ENCODE measurements at regions not wholly inside any gene's neighbourhood (a gene's known extent, or its start where the extent isn't known, plus 50 kb on each side); places are given as distances from the start of the nearest gene placed in this dataset.
"Not testable (repeated sequence)": the region's sequence is repeated elsewhere in the genome, so short reads cannot be mapped to it uniquely, and the experiment has no call there.

- Histone ChIP-seq H3K9ac (ENCODE audit: low read depth, low read length) (no peak overlapping the region), H3K9me3 (ENCODE audit: control insufficient read depth, insufficient read depth, low read length) (no peaks in the 10 kb centered on the region), H3K36me3 (ENCODE audit: insufficient read depth, low read length) (no peaks in the 10 kb centered on the region), H3K4me1 (ENCODE audit: insufficient read depth, low read length) (no peaks in the 10 kb centered on the region)
These were observed 340.9 kb upstream of the IRAK1BP1 start for GRCh38 chr6:78526432-78526831.

- Histone ChIP-seq H3K36me3 (ENCODE audit: insufficient read depth, low read length) (no peaks in the 10 kb centered on the region), H3K9me3 (ENCODE audit: control insufficient read depth, insufficient read depth, low read length) (no peaks in the 10 kb centered on the region), H3K9ac (ENCODE audit: low read depth, low read length) (no peak overlapping the region), H3K4me1 (ENCODE audit: insufficient read depth, low read length) (no peaks in the 10 kb centered on the region)
These were observed 338.4 kb upstream of the IRAK1BP1 start for GRCh38 chr6:78528926-78529325.

GRCh38 chr6:78530208-78530607 lies 337.1 kb upstream of the IRAK1BP1 start:
- no peak overlapping the region for H3K9ac ChIP-seq (ENCODE audit: low read depth, low read length)
- no peaks in the 10 kb centered on the region for H3K9me3 ChIP-seq (ENCODE audit: control insufficient read depth, insufficient read depth, low read length)
- no peaks in the 10 kb centered on the region for H3K36me3 ChIP-seq (ENCODE audit: insufficient read depth, low read length)
- H3K4me1 ChIP-seq (ENCODE audit: insufficient read depth, low read length): no peaks in the 10 kb centered on the region

DNA sequence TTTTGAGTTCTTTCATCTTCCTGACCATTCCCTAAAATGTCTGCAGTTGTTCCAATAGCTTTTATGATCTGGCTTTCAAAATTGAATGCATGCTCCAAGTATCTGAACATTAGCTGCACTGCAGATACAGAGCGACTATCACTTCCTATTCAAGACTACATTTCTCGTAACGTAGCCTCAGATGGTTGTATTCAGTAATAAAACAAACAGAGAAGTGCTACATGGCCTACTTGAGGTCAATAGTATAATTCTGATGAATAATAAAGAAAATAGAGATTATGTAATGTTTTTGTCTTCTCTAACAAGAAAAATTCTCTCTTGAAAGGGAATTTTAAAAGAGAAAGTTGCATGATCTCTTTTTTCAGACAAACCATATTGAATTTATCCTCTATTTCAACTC lies 333.9 kb upstream of the IRAK1BP1 start:
- Histone ChIP-seq H3K9me3 (ENCODE audit: control insufficient read depth, insufficient read depth, low read length) (no peaks in the 10 kb centered on the region), H3K4me1 (ENCODE audit: insufficient read depth, low read length) (no peaks in the 10 kb centered on the region)

GRCh38 chr6:78533876-78534275 lies 333.5 kb upstream of the IRAK1BP1 start:
- no peaks in the 10 kb centered on the region for H3K36me3 ChIP-seq (ENCODE audit: insufficient read depth, low read length)
- H3K9ac ChIP-seq (ENCODE audit: low read depth, low read length): no peak overlapping the region
- no peaks in the 10 kb centered on the region for H3K9me3 ChIP-seq (ENCODE audit: control insufficient read depth, insufficient read depth, low read length)
- H3K4me1 ChIP-seq (ENCODE audit: insufficient read depth, low read length): no peaks in the 10 kb centered on the region

More for the DNA sequence above, 333.9 kb upstream of the IRAK1BP1 start:
- H3K36me3 ChIP-seq (ENCODE audit: insufficient read depth, low read length): no peaks in the 10 kb centered on the region
- no peak overlapping the region for H3K9ac ChIP-seq (ENCODE audit: low read depth, low read length)

DNA sequence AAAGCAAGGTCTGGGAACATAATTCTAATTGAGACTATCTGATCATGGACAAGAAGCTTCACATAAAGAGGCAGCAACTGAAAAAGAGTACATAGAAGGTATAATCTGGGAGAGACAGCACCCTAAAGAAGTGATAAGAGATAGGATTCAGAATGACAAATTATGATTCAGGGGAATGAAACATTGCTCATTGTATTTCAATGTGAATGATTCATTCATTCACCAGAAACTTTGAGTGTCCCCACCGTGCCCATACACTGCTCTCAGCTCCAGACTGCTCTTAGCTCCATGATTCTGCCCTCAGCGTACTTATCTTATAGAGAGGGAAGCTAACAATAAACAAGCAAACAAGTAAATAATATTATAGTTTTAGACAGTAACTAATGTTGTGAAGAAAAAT lies 329.3 kb upstream of the IRAK1BP1 start:
- Histone ChIP-seq H3K9ac (ENCODE audit: low read depth, low read length) (no peak overlapping the region), H3K9me3 (ENCODE audit: control insufficient read depth, insufficient read depth, low read length) (no peaks in the 10 kb centered on the region), H3K36me3 (ENCODE audit: insufficient read depth, low read length) (no peaks in the 10 kb centered on the region), H3K4me1 (ENCODE audit: insufficient read depth, low read length) (no peaks in the 10 kb centered on the region)

- not testable (repeated sequence) for H3K36me3 ChIP-seq (ENCODE audit: insufficient read depth, low read length); H3K9ac ChIP-seq (ENCODE audit: low read depth, low read length); H3K4me1 ChIP-seq (ENCODE audit: insufficient read depth, low read length); H3K9me3 ChIP-seq (ENCODE audit: control insufficient read depth, insufficient read depth, low read length)
These were observed 319.7 kb upstream of the IRAK1BP1 start for GRCh38 chr6:78547636-78548035.

DNA sequence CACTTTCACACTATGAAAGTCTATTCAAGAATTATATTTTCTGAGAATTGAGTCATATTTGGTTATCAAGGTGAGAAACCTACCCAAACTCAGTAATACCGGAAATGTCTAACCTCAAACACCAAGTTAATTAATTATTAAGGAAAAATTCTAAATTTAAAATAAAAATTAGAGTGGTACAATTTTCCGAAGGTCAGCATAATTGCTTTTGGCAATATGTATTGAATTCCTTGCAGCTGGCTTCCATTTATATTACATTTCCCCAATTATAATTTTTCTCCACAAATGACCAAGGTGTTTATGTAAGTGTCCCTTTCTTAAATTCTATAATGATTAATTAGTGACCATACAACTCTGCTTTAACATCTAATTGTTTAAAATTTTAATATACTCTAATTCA lies 316.0 kb upstream of the IRAK1BP1 start:
- H3K9me3 ChIP-seq (ENCODE audit: control insufficient read depth, insufficient read depth, low read length): peaks cover 6% of the 10 kb centered on the region
- H3K9ac ChIP-seq (ENCODE audit: low read depth, low read length): no peak overlapping the region
- H3K4me1 ChIP-seq (ENCODE audit: insufficient read depth, low read length): no peaks in the 10 kb centered on the region
- H3K36me3 ChIP-seq (ENCODE audit: insufficient read depth, low read length): no peaks in the 10 kb centered on the region

DNA sequence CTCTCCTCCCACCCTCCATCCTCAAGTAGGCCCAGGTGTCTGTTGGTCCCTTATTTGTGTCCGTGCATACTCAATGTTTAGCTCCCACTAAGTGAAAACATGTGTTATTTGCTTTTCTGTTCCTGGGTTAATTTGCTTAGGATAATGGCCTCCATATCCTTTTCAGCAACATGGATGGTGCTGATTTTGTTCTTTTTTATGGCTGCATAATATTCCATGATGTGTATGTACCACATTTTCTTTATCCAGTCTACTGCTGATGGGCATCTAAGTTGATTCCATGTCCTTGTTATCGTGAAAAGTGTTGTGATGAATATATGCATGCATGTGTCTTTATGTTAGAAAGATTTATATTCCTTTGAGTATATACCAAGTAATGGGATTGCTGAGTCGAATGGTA lies 314.9 kb upstream of the IRAK1BP1 start:
- H3K4me1 ChIP-seq (ENCODE audit: insufficient read depth, low read length): no peaks in the 10 kb centered on the region
- no peaks in the 10 kb centered on the region for H3K36me3 ChIP-seq (ENCODE audit: insufficient read depth, low read length)
- no peak overlapping the region for H3K9ac ChIP-seq (ENCODE audit: low read depth, low read length)
- peaks cover 6% of the 10 kb centered on the region for H3K9me3 ChIP-seq (ENCODE audit: control insufficient read depth, insufficient read depth, low read length)

GRCh38 chr6:78554341-78554740 lies 313.0 kb upstream of the IRAK1BP1 start:
- Histone ChIP-seq H3K9ac (ENCODE audit: low read depth, low read length) (no peak overlapping the region), H3K36me3 (ENCODE audit: insufficient read depth, low read length) (no peaks in the 10 kb centered on the region), H3K4me1 (ENCODE audit: insufficient read depth, low read length) (no peaks in the 10 kb centered on the region), H3K9me3 (ENCODE audit: control insufficient read depth, insufficient read depth, low read length) (peaks cover 6% of the 10 kb centered on the region)

DNA sequence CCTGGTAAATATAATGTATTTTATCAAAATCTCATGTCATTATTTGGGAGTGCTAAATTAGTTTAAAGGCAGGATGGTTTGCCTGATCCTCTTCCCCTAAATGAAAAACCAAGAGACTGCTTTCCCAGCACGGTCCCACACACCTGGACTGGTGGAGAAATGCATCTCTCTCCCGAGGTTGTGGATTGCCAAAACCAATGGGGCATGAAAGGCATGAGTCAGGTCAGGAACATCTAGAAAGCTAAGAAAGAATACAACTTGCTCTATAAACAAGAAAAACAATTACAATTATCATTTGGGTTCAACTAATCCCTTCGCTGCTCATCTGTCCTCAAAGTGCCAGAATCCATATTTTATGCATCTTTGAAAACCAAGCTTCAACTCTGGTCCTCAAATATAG lies 308.3 kb upstream of the IRAK1BP1 start:
- Histone ChIP-seq H3K9ac (ENCODE audit: low read depth, low read length) (no peak overlapping the region), H3K9me3 (ENCODE audit: control insufficient read depth, insufficient read depth, low read length) (peaks cover 6% of the 10 kb centered on the region), H3K36me3 (ENCODE audit: insufficient read depth, low read length) (no peaks in the 10 kb centered on the region), H3K4me1 (ENCODE audit: insufficient read depth, low read length) (peaks cover 3% of the 10 kb centered on the region; the same call in 1 of the 2 replicates)

DNA sequence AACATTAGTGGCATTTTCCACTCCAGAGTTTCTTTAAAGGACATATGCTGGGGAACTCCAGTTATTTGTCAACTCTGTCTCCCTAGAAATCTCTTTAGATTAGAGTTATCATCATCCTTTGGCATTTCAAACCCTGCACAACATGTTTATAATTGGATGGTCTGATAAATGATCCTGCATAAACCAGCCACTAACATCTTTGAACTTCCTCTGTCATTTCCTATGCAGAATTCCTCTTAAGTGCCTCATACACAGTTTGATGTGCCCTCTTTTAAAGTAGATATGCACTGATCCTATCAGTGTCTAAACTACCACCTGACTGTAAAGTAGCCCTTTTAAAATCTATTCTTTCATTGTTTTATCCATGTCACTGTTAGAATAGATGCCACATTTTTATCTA lies 306.3 kb upstream of the IRAK1BP1 start:
- Histone ChIP-seq H3K36me3 (ENCODE audit: insufficient read depth, low read length) (no peaks in the 10 kb centered on the region), H3K4me1 (ENCODE audit: insufficient read depth, low read length) (peaks cover 9% of the 10 kb centered on the region; the same call in 1 of the 2 replicates), H3K9ac (ENCODE audit: low read depth, low read length) (no peak overlapping the region), H3K9me3 (ENCODE audit: control insufficient read depth, insufficient read depth, low read length) (no peaks in the 10 kb centered on the region; the same call in 1 of the 2 replicates)

- Histone ChIP-seq H3K9ac (ENCODE audit: low read depth, low read length) (no peak overlapping the region), H3K9me3 (ENCODE audit: control insufficient read depth, insufficient read depth, low read length) (peaks cover 5% of the 10 kb centered on the region; the same call in 1 of the 2 replicates), H3K4me1 (ENCODE audit: insufficient read depth, low read length) (peaks cover 9% of the 10 kb centered on the region; the same call in 1 of the 2 replicates), H3K36me3 (ENCODE audit: insufficient read depth, low read length) (no peaks in the 10 kb centered on the region)
These were observed 301.4 kb upstream of the IRAK1BP1 start for GRCh38 chr6:78565997-78566396.

DNA sequence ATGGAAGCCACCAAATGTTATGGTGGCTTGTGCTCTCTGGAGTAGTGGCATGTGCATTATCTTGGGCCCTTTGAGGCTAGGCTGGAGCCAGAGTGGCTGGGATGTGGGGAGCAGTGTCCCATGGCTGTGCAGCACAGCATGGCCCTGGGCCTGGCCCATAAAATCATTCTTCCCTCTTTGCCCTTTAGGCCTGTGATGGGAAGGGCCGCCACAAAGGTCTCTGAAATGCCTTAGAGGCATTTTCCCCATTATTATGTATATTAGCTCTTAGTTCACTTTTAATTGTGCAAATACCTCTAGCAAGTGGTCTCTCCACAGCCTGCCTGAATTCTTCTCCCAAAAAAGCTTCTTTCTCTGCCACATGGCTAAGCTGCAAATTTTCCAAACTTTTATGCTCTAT lies 297.3 kb upstream of the IRAK1BP1 start:
- peaks cover 5% of the 10 kb centered on the region; the same call in 1 of the 2 replicates for H3K9me3 ChIP-seq (ENCODE audit: control insufficient read depth, insufficient read depth, low read length)
- H3K4me1 ChIP-seq (ENCODE audit: insufficient read depth, low read length): no peaks in the 10 kb centered on the region
- H3K36me3 ChIP-seq (ENCODE audit: insufficient read depth, low read length): no peaks in the 10 kb centered on the region
- H3K9ac ChIP-seq (ENCODE audit: low read depth, low read length): no peak overlapping the region

DNA sequence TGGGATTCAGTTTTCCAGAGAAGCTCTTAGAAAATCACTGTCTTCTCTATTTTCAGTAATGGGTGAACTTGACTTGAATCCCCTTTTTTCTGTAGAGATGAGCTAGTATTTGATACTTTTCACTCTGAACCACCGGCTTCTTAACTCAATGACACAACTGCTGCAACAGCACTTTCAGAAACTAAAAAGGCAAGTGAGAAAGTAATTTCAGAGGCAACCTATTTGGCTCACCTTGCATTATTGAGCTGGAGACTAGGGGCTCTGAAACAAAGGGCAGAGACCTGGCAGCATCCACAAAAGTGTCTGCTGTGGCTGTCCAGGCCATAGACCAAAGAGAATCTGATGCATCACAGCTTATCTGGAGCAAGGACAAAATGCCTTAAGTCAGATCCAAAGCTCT lies 289.8 kb upstream of the IRAK1BP1 start:
- Histone ChIP-seq H3K4me1 (ENCODE audit: insufficient read depth, low read length) (peaks cover 7% of the 10 kb centered on the region; the same call in 1 of the 2 replicates), H3K9me3 (ENCODE audit: control insufficient read depth, insufficient read depth, low read length) (no peaks in the 10 kb centered on the region; the same call in 1 of the 2 replicates), H3K36me3 (ENCODE audit: insufficient read depth, low read length) (no peaks in the 10 kb centered on the region), H3K9ac (ENCODE audit: low read depth, low read length) (no peak overlapping the region)

DNA sequence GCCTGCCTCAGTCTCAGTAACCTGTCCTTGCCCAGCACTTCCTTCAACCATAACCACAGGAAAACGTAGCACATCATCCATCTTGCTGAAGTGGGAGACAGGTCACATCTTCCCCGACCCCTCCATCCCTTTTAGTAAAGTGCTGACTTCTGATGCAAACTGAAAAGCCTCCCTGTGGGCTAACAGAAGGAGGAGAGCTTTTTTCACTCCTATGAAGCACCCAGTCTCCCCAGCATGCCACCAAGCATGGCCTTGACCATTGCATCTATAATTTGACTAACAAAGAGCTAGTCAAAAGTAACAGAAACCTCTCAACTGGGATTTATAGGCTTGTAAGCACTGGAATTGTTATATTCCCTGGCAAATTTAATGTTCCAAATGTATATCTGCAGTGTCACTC lies 288.9 kb upstream of the IRAK1BP1 start:
- no peaks in the 10 kb centered on the region for H3K36me3 ChIP-seq (ENCODE audit: insufficient read depth, low read length)
- peaks cover 7% of the 10 kb centered on the region; the same call in 1 of the 2 replicates for H3K4me1 ChIP-seq (ENCODE audit: insufficient read depth, low read length)
- no peak overlapping the region for H3K9ac ChIP-seq (ENCODE audit: low read depth, low read length)
- no peaks in the 10 kb centered on the region; the same call in 1 of the 2 replicates for H3K9me3 ChIP-seq (ENCODE audit: control insufficient read depth, insufficient read depth, low read length)

All from ES-I3 (cell line).